Neural crest cell (in vitro differentiated cells): ENCODE measurements at regions not wholly inside any gene's neighbourhood (a gene's known extent, or its start where the extent isn't known, plus 50 kb on each side); places are given as distances from the start of the nearest gene placed in this dataset.

Experiments used
- DNase-seq: peaks from one replicate; pipeline ENCODE4 v3.0.0; 2021; ENCODE audit warnings: low read depth, mixed read lengths, low spot score
- H3K27ac Mint-ChIP-seq: one replicate; pipeline ENCODE4 v1.8.0; 2021; ENCODE audit warnings: mild to moderate bottlenecking, mixed read lengths; ENCODE audit not compliant: unreplicated experiment
- H3K27me3 Mint-ChIP-seq: 2 replicates; pipeline ENCODE4 v1.8.0; 2021; ENCODE audit warnings: low read depth, mild to moderate bottlenecking, mixed read lengths
- H3K36me3 Mint-ChIP-seq: 2 replicates; pipeline ENCODE4 v1.8.0; 2021; ENCODE audit warnings: low read depth, mild to moderate bottlenecking, mixed read lengths
- H3K4me1 Mint-ChIP-seq: 2 replicates; pipeline ENCODE4 v1.8.0; 2021; ENCODE audit warnings: mixed read lengths
- H3K4me3 Mint-ChIP-seq: one replicate; pipeline ENCODE4 v1.8.0; 2021; ENCODE audit warnings: mild to moderate bottlenecking, mixed read lengths
- H3K9me3 Mint-ChIP-seq: 2 replicates; pipeline ENCODE4 v1.8.0; 2021; ENCODE audit warnings: mixed read lengths
- TF ChIP-seq, protein P1 (sequence below): fragments of 200-600 bp; sonication (generic); conservative IDR thresholded peaks from 2 replicates; pipeline ENCODE4 v1.5.0; 2021; ENCODE audit warnings: antibody characterized with exemption, mild to moderate bottlenecking

DNA sequence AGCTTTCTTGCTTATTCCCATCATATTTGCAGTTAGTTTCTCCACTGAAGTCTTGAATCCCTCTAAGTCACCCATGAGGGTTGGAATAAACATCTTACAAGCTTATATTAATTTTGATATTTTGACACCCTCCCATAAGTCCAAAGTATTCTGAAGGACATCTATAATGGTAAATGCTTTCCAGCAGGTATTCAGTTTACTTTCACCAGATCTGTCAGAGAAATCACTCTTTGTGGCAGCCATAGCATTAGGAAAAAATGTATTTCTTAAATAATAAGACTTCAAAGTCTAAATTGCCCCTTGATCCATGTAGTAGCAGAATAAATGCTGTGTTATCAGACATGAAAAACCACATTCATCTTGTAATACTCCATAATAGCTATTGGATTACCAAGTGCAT lies 1371.7 kb upstream of the PABPC4L start:
- Mint-ChIP-seq H3K9me3 (no peaks in the 10 kb centered on the region), H3K4me1 (peaks cover 4% of the 10 kb centered on the region), H3K36me3 (no peaks in the 10 kb centered on the region), H3K4me3 (no peak overlapping the region), H3K27me3 (no peaks in the 10 kb centered on the region), H3K27ac (no peak overlapping the region)
- DNase-seq: no peak
- TF ChIP-seq, protein P1, sequence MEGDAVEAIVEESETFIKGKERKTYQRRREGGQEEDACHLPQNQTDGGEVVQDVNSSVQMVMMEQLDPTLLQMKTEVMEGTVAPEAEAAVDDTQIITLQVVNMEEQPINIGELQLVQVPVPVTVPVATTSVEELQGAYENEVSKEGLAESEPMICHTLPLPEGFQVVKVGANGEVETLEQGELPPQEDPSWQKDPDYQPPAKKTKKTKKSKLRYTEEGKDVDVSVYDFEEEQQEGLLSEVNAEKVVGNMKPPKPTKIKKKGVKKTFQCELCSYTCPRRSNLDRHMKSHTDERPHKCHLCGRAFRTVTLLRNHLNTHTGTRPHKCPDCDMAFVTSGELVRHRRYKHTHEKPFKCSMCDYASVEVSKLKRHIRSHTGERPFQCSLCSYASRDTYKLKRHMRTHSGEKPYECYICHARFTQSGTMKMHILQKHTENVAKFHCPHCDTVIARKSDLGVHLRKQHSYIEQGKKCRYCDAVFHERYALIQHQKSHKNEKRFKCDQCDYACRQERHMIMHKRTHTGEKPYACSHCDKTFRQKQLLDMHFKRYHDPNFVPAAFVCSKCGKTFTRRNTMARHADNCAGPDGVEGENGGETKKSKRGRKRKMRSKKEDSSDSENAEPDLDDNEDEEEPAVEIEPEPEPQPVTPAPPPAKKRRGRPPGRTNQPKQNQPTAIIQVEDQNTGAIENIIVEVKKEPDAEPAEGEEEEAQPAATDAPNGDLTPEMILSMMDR: no peak

DNA sequence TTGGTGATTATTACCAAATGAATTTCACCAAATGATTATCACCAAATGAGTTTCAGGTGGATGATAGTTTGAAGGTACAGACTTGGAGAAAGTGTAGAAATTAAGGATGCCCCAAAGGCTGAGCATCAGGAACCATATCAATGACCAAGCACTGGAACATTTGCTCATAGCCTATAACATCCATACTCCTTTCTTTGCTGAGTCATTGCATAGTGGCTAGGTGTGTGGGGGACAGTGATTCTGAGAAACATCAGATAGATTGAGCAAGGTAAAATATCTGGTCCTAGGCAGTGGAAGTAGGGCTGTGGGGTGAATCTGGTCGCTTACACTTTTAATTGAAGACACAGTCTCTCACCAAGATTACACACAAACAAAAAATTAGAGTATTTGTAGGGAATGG lies 1362.5 kb upstream of the PABPC4L start:
- Mint-ChIP-seq H3K4me3 (no peak overlapping the region), H3K27me3 (no peaks in the 10 kb centered on the region), H3K36me3 (no peaks in the 10 kb centered on the region), H3K4me1 (no peaks in the 10 kb centered on the region), H3K9me3 (peaks cover 2% of the 10 kb centered on the region), H3K27ac (no peak overlapping the region)
- TF ChIP-seq, protein P1: no peak
- DNase-seq: no peak

GRCh38 chr4:135553213-135553612 lies 1351.6 kb upstream of the PABPC4L start:
- DNase-seq: no peak
- TF ChIP-seq, protein P1: no peak
- no peak overlapping the region for H3K27ac Mint-ChIP-seq
- H3K4me1 Mint-ChIP-seq: peaks cover 6% of the 10 kb centered on the region
- no peaks in the 10 kb centered on the region for H3K9me3 Mint-ChIP-seq
- no peak overlapping the region for H3K4me3 Mint-ChIP-seq
- H3K36me3 Mint-ChIP-seq: no peaks in the 10 kb centered on the region
- H3K27me3 Mint-ChIP-seq: no peaks in the 10 kb centered on the region

DNA sequence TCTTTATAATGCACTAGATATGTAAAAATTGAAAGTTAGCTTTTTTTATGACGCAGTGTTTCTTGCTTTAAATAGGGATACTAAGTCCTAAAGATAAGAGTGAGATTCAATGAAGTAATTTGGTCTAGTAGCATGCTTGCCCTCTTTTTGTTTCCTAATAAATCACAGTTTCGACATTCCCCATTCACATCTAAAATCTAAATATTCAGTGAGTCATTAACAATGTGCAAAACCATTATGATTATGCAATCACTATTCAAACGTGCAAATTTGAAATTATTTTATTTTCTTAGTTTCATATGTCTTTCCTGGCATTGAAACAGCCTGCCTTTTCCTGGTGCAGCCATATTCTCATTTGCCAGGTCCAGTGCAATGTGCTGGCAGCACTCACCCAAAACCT lies 1350.5 kb upstream of the PABPC4L start:
- Mint-ChIP-seq H3K36me3 (no peaks in the 10 kb centered on the region), H3K9me3 (no peaks in the 10 kb centered on the region), H3K4me1 (peaks cover 6% of the 10 kb centered on the region), H3K27me3 (no peaks in the 10 kb centered on the region), H3K27ac (no peak overlapping the region), H3K4me3 (no peak overlapping the region)
- no peak for DNase-seq
- TF ChIP-seq, protein P1: no peak

DNA sequence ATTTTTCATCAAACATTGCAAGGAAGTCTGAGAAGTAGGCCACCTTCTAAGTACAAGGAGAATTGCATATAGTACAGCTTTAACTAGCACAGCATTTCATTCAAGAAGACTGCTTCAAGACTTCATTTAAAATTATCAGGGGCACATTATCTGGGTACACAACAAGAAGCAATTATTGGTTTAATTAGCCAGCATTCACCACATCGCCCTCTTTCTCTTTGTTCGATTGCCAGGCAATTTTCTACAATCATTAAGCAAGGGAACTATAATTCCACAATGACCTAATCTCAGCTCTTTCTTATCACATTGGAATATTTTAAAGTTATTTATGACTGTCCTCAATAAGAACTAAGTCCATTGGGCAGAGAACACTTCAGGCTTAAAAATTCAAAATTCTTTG lies 1347.1 kb upstream of the PABPC4L start:
- H3K9me3 Mint-ChIP-seq: no peaks in the 10 kb centered on the region
- no peaks in the 10 kb centered on the region for H3K27me3 Mint-ChIP-seq
- DNase-seq: no peak
- H3K4me1 Mint-ChIP-seq: peaks cover 6% of the 10 kb centered on the region
- no peak overlapping the region for H3K4me3 Mint-ChIP-seq
- TF ChIP-seq, protein P1: no peak
- H3K27ac Mint-ChIP-seq: no peak overlapping the region
- no peaks in the 10 kb centered on the region for H3K36me3 Mint-ChIP-seq
